ENCODE measurements at regions not wholly inside any gene's neighbourhood (a gene's known extent, or its start where the extent isn't known, plus 50 kb on each side); places are given as distances from the start of the nearest gene placed in this dataset.

DNA sequence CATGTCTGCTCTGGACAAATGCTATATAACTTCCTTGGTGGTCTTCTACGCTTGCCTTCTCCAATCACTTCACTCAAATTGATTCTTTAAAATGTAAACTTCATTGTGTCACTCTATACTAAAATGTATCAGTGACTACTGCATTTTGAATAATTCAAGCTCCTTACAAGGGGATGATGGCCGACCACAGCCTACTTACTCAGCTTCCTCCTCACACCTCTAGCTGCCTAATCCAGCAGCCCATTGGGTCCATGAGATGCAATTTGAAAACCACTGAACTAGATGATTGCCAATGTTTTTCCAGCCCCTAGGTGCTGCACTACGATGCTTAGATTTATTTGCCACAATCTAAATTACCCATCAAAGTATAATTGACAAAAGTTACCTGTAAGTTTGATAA, 120.7 kb downstream of the CTAGE1 start:
- no peak for TF ChIP-seq POLR2A (IDR thresholded peaks at IDR 0.05)
- TF ChIP-seq CTCF (IDR thresholded peaks at IDR 0.05) = no peak

Measured in uterus (tissue), 2 donors.